Fibroblast of upper back skin (primary cell): ENCODE measurements at regions not wholly inside any gene's neighbourhood (a gene's known extent, or its start where the extent isn't known, plus 50 kb on each side); places are given as distances from the start of the nearest gene placed in this dataset.
"Not testable (repeated sequence)": the region's sequence is repeated elsewhere in the genome, so short reads cannot be mapped to it uniquely, and the experiment has no call there.

Source experiments
- DNase-seq: peaks from one replicate; pipeline ENCODE4 v3.0.0-alpha.2; 2013

- not testable (repeated sequence) for DNase-seq
Observed at GRCh38 chr3:117872594-117873248, 1161.9 kb downstream of the IGSF11 start.

DNA sequence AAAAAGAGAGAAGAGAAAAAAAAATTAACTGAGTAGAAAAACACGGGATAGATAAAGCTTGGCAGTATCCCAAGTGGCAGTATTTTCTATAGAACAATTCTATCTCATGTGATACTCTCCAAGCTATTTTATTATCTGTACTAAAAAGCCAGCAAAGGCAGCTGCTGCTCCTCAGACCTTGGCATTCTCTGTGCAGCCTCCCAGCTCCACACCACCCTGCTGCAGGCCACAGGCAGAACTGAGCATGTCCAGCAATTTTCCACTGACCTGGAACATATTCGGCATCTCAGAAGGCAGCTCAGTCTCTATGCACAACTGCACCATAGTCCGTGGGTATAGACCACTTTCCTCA, 1161.4 kb downstream of the IGSF11 start:
- DNase-seq: no peak

- no peak for DNase-seq
Observed at GRCh38 chr3:117874028-117874690, 1160.5 kb downstream of the IGSF11 start.

DNA sequence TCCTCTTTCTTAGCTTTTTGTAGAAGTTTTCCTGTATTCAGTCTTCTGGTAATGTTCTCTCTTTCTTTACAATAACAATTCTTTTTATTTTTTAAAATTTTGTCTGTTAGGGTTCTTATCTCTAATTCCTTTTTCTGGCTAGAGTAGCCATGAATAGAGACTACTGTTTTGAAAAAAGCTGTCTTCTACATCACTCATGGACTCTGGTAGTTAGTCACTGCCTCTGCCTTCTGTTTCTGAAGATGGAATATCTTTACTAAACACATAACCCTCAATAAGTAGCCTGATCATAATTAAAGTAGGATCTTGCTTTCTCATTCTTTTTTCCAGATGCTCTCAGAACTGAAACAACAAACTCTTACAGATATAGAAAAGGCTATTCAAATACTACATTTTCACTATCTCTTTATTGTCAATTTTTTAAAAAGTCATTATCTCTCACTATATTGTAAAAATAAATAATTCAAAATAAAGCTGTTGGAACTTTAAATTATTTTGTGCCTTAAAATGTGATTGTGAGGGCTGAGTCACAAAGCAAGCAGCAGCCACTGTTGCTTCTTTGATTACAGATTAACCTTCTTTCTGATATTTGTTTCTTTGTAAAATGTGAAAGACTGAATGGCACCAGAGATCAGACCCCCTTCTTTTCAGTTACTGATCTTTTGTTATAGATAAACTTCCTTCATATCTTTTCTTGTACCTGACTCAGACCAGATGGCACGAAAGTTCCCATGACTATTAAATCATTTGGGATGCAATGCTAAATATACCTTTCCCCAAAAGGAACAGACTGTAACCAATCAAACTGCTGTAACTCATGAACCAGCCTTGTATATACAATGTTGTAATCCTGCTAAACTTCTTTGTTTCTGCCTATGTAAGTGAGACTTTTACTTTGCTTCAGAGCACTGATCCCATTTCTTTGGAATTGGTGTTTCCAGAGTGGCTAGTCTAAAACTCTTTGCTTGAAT, 1159.5 kb downstream of the IGSF11 start:
- no peak for DNase-seq

GRCh38 chr3:117875887-117876286, 1158.8 kb downstream of the IGSF11 start:
- DNase-seq: no peak

GRCh38 chr3:117880638-117881037, 1154.0 kb downstream of the IGSF11 start:
- DNase-seq: no peak

DNA sequence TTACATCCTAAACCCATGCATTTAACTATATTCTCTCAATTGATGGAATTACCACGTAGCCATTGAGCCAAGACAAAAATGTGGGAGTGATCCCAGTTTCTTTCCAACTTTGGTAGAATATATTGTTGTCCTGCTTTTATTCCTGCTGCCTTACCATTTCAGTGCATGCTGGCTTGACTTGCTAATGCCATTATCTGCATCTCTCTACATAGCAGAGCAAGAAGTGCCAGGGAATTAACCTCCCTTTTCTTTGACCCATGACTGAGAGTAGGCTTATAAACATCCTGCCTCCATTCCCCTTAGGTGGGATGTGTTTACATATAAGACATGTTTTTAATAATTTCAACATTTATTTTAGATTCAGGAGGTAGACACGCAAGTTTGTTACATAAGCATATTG, 1153.4 kb downstream of the IGSF11 start:
- no peak for DNase-seq

- peak; percentile 13 for DNase-seq
Observed at GRCh38 chr3:117885011-117885441, 1149.6 kb downstream of the IGSF11 start.

DNA sequence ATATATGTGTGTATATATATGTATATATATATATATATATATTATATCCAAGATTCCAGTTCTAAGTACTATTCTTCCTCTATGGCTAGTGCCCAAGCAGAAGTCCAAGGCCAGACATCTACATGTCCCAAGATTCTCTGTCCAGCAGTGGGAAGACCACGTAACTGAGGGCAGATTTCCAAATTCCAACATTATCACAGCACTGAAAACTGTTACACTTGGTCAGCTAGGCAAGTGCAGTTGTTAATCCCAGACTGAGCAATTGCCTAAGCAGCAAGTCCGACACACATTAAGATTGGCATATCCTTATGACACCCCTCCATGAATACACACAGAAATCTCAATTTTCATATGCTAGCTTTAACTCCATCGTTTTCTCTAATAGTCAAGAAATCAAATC, 1148.5 kb downstream of the IGSF11 start:
- no peak for DNase-seq

GRCh38 chr3:117887031-117887430, 1147.6 kb downstream of the IGSF11 start:
- DNase-seq: no peak

DNA sequence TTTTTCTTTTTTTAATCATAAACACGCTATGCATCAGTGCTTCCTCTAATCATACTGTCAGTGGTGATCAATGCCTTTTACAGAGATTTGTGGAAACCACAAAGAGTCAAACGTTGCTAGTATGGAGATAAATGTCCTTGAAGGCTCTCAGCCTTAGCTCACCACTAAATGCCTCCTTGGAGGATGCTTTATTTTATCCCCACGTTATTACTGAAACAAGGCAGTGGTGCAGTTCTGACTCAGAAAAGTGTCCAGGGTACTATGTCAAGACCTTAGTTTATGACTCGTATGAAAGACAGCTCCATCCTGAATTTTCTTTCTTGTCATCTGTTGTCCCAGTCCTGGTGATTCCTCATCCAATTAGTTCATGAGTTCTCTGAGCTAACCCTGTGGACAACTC, 1146.7 kb downstream of the IGSF11 start:
- DNase-seq: peak; percentile 73

GRCh38 chr3:117892431-117892841, 1142.2 kb downstream of the IGSF11 start:
- peak; percentile 53 for DNase-seq

DNA sequence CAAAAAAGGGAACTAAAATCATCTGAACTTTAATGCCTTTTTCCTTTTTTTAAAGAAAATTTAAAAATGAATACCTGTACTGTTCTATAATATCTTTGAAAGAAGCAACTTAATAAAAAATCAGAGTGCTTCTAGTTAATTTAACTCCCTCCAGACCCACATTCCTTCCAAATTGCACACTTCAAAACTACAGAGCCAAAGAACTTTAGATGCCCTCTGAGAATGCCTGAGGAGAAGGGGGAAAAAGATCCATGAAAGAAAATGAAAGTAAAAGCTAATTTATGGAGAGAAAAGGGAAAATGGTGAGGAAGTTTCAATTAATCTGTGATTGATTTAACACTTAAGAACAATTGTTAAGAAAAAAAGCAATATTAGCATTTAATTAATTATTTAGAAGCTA, 1141.6 kb downstream of the IGSF11 start:
- peak; percentile 27 for DNase-seq

GRCh38 chr3:117893638-117894037, 1141.0 kb downstream of the IGSF11 start:
- DNase-seq: peak; percentile 59

DNA sequence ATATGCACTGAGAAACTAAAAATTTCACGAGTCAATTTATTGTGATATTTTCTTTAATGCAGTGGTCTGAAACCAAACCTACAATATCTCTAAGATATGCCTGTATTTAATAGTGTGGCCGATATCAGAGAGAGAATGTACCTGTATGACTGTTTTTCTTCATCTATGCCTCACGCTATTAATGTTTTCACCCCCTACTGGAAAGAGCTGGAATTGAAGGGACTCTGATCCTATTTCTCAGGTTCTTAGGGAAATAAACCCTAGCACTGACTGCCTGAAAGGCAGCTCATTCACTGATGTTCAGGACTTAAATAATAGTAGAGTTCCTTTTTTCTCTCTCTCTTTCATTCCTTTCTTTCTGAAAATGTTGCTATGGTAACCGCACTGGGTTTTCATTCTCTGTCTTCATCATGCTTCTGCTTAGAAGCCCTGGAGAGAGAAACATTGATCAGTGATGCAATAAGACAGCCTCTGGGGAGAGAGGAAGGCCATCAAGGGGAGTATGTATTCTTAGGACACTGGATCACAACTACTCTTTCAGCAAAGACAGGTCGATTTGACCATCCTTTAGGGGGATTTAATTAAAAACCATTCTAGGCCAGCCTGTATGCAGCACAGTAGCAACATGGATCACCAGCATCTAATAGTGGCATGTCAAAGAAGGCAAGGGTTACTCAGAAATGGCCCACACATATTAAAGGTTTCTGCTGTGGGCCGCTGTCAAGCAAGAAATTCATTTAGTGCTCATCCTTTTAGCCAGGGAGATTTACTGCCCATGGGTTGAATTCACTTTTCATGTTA, 1135.7 kb downstream of the IGSF11 start:
- no peak for DNase-seq

DNA sequence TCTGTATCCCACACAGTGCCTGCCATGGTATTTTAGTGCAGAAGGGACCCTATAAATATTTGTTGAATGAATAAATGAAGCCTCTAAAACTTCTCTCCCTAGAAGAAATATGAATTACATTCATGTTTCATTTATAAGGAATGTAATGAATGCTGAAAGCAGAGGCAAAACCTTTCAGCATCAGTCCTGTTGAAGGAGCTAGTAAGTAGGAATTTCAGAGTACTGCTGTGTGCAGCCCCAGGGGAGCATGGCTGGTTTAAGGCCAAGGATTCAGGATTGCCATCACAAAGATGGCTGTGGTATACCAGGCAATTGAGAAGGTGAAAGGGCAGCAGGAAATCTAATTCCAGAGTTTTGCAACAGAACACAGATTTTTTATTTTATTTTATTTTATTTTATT, 1131.4 kb downstream of the IGSF11 start:
- peak; percentile 98 for DNase-seq

DNA sequence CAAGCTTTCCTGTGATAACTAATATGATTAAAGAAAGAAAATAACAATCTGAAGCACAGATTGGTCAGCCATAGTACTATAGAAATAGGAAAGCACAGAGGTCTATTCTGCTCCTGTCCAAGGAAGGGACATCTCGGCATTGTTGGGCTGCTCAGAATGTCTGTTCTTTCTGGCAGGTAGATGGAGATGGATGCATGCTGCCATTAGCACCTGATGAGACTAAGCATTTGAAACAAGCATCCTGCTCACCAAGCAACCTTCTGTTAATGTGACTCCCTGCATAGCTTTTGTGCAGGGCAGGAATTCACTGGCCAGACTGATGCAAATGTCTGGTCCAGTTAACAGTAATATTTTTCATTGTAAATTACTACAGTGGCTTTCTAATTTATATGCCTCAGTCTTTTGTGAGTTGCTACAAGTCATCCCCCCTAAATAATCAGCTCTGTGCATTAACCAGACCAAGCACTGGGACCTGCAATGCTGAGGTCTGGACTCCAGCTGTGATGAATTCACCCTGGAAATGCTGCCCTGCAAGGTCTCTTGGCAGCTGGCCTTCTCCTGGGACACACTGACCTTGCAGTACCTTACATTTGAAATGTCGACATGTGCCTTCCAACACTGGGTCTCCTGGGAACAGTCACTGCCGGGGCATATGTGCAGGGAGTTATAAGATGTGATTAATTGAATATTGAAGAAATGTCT, 1123.7 kb downstream of the IGSF11 start:
- no peak for DNase-seq

DNA sequence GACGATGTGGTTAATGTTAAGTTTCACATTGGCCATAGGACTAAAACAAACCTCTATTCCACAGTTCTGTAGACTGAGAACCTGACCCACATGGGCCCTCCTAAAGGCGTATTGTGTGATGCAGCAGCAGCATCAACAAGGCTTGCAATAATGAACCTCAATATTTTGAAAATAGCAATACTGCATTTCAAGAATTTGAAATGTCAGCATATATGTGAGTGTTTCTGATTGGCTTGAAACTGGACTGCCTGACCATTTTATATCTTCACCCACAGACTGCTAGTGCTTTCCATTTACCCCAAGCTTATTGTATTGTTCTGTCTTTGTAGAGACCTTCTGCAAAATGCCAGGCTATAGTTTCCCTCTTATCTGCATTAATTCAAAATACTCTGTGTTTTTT, 1122.3 kb downstream of the IGSF11 start:
- DNase-seq: no peak

DNA sequence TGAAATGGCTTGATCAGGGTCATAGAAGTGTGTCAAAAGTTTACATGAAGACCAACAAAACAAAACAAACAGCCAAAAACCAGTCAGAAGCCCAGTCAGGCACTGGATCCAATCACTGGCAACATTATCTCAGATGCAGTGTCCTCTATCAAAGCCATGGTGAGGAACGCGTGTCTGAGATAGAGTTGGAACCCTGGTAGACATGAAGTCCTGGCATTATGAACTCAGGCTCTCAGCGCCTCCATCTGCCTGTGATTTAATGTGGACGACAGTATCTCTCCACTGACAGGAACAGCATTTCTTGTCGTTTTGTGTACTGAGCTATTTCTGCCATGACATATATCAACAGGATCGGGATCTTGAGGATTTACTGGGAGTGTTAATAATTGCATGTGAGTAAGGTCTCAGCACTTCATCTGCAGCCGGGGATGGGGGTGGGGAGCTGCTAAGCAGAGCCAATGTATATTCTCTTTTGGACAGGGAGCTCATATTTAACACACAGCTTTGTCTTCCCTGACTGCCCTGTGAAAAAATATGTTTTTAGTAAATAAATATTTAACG, 1120.0 kb downstream of the IGSF11 start:
- peak; percentile 61 for DNase-seq

DNA sequence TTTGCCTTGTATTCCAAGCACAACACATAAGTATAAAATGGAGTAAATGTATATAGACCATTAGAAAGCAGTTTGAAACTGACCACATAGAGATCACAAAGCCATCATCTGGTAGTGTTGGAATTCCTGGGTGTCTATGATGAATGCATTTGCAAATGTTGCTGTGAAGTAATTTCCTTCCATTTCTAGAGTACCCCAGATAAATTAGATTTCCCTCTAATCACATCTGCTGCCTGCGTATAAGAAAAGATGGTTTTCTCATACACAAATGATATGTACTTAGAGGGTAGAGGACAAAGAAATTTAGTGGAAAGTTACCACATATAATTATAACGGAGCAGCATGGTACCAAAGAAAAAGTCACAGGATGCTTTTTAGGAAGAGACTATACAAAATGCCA, 1117.8 kb downstream of the IGSF11 start:
- no peak for DNase-seq

GRCh38 chr3:117919621-117920020, 1115.0 kb downstream of the IGSF11 start:
- no peak for DNase-seq
